HG02840 (cell line): ENCODE measurements at regions not wholly inside any gene's neighbourhood (a gene's known extent, or its start where the extent isn't known, plus 50 kb on each side); places are given as distances from the start of the nearest gene placed in this dataset.
"Not testable (repeated sequence)": the region's sequence is repeated elsewhere in the genome, so short reads cannot be mapped to it uniquely, and the experiment has no call there.

ENCODE experiments used
- ATAC-seq: cut with Tn5 transposase; IDR thresholded peaks from one replicate; pipeline ENCODE4 v1.9.1; 2021; ENCODE audit warnings: mild to moderate bottlenecking, moderate library complexity, moderate number of reproducible peaks; ENCODE audit not compliant: unreplicated experiment, low FRiP score

DNA sequence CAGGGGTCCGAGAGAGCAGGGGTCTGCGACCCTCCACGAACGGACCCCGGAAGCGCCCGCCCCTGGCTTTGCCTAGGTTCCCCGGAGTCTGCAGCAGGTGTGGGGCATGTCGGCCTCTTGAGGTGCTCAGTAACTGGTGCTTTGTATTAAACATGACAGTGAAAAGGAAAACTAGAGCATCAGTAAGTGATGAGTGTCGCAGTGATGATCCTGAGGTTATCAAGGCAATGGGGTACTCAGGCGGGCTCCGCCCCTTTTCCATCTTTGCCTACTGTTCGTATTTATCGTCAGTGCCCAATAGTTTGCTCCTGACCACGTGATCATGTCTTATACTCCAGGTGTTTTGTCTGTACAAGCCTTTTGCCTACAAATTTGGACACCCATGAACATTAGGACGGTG, 262.4 kb downstream of the ZNF37A start:
- ATAC-seq = peak; percentile 46

DNA sequence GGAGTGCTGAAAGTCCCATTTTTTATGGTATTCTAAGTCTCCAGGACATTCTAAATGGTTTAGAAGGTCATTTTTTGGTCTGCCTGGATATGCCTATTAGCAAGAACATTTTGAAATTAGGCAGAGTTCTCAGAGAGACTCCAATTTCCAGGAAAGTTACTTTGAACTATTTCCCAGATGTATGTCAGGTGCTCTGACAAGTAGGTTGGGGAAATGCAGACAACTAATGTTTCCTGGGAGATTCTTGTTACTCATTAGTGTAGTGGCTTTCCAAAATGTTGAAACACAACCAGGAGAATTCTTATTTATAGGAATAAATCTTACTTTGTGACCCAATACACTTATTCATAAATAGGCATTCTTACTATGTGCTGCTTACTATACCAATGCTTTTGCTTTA, 268.4 kb downstream of the ZNF37A start:
- ATAC-seq = not testable (repeated sequence)

DNA sequence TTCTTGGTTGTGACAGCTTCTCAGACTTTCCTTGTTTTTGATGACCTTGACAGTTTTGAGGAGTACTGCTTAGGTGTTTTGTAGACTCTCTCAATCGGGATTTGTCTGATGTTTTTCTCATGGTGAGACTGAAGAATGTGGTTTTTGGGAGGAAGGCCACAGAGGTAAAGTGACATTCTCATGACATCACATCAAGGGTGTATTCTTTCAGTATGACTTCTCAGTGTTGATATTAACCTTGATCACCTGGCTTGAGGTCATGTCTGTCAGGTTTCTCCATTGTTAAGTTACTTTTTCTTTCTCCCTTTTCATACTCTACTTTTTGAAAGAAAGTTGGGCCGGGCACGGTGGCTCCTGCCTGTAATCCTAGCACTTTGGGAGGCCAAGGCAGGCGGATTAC, 269.9 kb downstream of the ZNF37A start:
- ATAC-seq = not testable (repeated sequence)

DNA sequence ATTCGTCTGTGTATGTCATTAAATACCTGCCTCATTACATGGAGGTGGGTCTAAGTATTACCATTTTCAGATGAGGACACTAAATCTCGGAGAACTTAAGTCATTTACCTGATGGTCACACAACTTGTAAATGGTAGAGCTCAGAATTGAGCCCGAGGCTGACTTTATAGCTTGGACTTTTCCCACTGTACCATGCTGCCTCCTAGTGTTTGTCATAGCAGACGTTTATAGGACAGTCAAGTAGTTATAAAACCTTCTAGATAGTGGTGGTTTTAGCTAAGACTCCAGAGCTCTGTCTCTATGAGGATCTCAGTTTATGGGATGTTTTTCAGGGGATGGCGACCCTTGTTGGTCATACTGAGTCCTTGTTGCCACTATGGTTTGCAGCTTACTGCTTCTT, 271.8 kb downstream of the ZNF37A start:
- not testable (repeated sequence) for ATAC-seq

DNA sequence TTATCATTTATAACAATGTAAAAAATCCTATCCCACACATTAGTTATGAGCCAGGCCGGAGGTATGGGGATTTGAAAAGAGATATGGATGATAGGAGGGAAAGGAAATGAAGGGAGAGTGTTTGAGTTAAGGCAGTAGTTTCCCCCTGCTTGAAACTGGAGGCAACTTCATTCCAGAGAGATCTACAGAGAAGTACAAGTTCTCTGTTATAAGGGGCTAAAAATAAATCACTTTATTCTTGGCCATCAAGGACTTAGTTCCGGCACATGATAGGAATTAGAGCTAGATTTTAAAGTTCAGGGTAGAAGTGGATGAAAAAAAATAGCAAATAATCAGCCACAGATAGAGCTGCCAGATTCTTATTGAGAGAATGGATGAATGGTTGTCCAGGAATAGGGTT, 289.7 kb downstream of the ZNF37A start:
- not testable (repeated sequence) for ATAC-seq

DNA sequence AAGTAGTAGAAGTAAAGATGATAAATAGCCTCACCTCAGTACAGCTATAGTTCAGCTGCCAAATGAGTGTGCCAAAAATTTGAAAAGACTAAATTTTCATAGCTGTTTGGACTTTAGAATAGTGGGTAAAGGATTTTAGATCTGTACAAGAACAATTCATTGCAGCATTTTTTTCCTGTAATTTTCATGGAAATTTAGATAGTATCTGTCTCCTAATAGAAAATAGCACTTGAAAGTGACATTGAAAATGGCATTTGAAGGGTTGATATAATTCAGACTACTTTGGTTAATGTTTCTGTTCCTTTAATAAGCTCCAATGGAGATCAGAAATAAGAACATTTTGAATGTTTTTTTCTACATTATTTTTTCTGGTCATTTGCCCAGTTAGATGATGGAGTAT, 292.7 kb downstream of the ZNF37A start:
- not testable (repeated sequence) for ATAC-seq

DNA sequence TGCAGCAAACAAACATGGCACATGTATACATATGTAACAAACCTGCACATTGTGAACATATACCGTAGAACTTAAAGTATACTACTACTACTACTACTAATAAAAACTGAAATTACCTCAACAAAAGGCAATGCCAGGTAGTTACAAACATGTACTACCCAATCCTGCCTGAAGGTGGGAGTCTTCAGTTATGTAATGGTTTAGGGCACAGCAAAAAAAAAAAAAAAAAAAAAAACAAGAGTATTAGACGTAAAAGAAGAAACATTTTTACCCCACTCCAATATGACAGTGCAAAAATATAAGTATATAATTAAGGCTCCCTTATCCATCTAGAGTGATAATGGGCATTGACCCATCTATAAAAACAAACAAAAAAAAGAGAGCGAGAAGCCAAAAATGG, 296.6 kb downstream of the ZNF37A start:
- ATAC-seq = not testable (repeated sequence)

DNA sequence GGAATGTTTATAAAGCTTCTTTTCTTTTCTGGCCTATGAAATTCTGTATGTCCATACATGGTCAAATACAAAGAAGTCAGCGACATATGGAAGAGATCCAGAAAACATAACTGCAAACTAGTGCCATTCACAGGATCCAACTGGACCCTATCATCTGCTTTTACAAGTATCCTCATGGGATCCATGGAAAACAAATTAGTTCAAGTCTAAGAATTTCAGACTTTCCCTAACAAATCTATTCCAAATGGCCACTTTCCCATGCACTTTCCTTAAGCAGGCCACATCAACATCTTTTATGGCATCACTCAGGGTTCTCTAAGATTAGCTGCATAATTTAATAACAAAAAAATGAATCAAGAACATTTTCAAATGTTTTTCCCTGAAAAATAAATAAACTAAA, 301.3 kb downstream of the ZNF37A start:
- ATAC-seq = not testable (repeated sequence)

DNA sequence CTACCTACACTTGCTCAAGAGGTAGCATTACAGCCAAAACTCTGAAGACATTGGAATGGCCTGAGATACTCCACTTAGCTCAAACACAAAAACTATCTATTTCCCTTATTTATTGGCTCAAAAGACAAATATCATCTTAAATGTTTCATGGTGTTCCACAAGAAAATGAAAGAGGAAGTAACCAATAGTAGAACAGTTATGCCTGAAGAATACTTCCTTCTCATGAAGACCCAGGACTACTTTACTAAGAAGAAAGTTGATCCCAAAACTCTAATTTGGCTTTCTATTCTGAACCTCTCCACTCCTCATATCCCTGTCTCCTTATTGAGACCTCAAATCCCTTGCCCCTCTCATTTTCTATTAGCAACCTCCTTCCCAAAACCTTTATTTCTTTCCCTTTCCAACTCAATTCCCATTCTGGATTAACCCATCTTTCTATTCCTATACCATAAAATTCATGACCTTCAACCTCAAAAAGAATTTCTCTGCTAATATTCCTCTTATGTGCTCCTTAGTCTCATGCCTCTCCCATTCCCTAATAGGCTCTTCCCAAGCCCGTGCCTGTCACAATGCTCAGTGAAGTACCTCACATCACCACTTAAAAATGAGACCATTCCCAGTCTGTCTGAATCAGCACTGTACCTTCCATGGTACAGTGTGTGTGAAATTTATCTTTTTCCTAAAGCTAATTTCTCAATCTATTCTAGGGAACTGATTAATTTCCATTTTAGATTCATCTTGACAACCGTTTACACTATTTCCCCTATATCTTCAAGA, 302.2 kb downstream of the ZNF37A start:
- ATAC-seq = not testable (repeated sequence)

DNA sequence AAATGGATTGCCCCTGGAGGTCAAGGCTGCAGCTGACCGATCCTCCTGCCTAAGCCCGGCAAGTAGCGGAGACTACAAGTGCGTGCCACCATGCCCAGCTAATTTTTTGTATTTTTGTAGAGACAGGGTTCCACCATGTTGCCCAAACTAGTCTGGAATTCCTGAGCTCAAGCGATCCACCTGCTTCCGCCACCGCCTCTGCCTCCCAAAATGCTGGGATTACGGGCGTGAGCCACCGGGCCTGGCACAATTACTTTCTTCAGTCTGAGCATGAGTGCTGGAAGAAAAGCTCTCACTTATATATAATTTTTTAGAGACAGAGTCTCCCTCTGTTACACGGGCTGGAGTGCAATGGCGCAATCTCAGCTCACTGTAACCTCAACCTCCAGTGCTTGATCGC, 307.4 kb downstream of the ZNF37A start:
- not testable (repeated sequence) for ATAC-seq

DNA sequence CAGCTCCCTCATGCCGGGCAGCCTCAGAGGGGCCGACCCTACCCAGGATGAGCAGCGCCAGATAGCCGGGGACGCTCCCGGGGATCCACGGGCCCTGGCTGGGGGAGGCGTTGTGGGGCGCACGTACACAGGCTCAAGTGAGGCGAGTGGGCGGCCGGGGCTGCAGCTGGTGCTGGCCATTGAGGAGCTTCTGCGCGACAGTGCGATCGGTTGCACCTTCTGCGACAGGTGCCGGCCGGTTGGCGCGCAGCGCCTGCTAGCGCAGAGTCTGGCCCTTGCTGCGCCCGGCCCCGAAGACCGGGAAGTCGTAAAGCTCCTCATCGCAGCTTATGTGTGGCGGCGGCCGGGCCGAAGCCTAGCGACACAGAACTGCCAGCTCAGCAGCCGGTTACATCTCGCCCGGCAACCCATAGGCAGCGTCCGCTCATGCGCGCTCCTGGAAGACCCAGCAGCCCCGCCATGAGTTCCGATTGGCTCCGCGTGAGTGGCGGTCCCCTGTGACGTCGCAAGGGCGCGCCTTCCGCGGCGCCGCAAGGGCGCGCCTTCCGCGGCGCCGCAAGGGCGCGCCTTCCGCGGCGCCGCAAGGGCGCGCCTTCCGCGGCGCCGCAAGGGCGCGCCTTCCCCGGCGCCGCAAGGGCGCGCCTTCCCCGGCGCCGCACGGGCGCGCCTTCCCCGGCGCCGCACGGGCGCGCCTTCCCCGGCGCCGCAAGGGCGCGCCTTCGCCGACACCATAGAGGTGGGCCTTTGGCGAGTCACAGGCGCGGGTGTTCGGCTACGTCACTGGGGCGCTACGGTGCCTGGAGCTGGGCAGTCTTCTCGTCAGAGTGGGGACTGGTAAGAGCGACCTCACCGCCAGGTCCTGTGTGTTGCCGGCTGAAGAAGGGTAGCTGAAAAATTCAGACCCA, 308.6 kb downstream of the ZNF37A start:
- ATAC-seq = peak; percentile 100

DNA sequence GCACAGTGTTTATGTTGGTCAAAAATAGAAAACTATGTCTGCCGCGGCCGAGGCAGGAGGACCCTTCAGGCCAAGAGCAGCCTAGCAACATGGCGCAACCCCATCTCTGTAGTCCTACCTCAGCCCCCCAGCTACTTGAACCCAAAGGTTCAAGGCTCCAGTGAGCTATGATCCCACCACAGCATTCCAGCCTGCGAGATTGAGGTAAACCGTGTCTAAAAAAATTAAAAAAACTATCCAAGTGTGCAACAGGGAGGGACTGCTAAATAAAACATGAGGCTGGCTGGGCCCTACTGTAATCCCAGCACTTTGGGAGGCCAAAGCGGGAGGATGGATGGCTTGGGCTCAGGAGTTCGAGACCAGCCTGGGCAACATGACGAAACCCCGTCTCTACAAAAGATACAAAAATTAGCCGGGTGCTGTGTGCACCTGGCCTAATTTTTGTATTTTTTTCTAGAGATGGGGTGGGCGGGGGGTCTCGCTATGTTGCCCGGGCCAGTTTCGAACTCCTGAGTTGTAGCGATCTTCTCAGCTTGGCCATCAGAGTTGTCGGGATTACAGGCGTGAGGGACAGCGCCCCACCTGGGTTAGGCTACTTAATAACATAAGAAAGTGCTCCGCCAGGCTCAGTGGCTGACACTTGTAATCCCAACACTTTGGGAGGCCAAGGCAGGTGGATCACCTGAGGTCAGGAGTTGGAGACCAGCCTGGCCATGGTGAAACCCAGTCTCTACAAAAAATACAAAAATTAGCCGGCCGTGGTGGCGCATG, 309.4 kb downstream of the ZNF37A start:
- ATAC-seq = not testable (repeated sequence)

DNA sequence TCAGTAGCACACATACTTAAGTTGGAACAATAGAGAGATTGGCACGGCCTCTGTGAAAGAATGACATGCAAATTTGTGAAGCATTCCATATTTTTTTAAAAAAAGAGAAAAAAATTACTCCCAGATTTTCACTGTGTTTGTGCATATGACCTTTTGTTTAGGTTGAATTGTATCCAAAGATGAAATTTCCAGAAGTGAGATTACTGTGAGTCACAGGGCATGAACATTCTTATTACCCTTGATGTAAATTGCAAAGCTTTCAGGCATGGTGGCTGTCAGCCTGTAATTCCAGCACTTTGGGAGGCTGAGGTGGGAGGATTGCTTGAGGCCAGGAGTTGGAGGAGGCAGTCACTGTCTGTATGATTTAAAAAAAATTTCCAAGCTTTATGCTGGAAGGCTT, 329.5 kb downstream of the ZNF37A start:
- ATAC-seq = not testable (repeated sequence)

DNA sequence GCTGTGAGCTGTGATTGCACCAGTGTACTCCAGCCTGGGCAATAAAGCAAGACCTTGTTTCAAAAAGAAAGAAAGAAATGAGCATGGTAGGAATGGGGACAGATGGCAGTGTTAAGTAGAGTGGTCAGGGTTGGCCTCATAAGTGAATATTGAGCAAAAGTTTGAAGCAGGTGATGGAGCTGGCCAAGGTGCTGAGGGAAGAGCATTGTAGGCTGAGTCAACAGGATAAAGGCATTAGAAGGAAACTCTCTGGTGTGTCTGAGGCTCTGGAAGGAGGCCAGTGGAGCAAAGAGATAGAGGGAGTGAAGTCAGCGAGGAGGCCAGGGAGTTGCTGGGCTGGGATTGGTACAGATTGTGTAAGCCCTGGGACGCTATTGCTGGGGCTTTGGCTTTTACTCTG, 336.1 kb downstream of the ZNF37A start:
- ATAC-seq = not testable (repeated sequence)

DNA sequence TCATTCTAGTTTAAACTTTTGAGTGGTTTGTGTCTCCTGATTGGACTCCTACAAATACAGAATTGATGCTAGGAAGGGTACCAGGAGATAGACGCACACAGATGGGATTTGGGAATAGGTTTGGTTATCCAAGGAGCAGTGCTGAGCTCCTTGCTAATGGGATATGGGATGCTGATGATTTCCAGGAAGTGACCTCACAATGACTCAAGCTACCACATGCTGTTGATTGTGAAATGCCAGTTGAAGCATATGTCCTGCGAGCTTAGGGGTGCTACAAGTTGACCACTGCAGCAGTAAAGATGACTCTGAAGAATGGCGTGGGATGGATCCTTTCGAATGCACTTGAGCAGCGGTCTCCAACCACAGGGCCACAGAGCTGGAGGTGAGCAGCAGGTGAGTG, 343.2 kb downstream of the ZNF37A start:
- ATAC-seq = not testable (repeated sequence)

DNA sequence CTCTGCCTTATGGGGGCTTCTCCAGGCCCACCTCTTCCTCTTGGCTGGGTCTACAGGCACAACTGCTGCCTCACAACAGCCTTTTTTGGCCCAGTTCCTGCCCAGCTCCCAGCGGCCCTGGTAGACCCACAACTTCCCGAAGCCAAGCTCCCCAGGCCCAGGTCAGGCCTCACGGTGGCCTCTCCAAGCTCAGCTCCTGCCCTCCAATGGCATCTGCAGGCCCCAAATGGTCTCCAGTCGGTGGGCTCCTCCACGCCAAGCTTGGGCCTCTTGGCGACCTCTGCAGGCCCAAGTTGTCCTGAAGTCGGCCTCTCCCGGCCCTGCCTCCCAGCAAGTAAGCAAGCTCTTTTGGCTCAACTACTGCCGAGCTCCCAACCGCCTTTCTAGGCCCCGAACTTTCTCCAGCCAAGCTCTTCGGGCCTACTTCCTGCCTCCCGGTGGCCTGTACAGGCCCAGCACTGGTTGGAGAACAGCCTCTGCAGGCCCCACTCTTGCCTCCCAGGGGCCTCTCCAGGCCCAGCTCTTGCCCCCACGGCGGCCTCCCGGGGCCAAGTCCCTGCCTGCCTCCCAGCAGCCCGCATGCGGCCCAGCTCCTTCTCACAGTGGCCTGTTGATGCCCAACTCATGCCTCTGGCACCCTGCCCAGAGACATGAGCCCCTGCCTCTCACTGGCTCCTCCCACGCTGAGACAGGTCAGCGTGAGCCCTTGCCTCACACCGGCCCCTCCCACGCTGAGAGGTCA, 354.6 kb downstream of the ZNF37A start:
- ATAC-seq = not testable (repeated sequence)

DNA sequence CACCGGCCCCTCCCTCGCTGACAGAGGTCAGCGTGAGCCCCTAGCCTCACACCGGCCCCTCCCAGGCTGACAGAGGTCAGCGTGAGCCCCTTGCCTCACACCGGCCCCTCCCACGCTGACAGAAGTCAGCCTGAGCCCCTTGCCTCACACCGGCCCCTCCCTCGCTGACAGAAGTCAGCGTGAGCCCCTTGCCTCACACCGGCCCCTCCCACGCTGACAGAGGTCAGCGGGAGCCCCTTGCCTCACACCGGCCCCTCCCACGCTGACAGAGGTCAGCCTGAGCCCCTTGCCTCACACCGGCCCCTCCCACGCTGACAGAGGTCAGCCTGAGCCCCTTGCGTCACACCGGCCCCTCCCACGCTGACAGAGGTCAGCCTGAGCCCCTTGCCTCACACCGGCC, 355.5 kb downstream of the ZNF37A start:
- ATAC-seq = not testable (repeated sequence)

DNA sequence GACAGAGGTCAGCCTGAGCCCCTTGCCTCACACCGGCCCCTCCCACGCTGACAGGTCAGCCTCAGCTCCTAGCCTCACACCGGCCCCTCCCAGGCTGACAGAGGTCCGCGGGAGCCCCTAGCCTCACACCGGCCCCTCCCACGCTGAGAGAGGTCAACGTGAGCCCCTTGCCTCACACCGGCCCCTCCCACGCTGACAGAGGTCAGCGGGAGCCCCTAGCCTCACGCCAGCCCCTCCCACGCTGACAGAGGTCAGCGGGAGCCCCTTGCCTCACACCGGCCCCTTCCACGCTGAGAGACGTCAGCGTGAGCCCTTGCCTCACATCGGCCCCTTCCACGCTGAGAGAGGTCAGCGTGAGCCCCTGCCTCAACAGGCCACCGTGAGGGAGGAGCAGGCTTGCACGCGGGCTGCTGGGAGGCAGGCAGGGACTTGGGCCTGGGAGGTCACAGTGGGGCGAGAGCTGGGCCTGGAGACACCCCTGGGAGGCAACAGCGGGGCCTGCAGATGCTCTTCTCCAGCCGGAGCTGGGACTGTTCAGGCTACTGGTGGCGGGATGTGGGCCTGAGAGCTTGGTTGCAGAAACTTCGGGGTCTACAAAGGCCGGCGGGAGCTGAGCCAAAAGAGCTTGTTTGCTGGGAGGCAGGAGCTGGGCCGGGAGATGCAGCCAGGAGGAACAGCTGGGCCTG, 356.4 kb downstream of the ZNF37A start:
- not testable (repeated sequence) for ATAC-seq

DNA sequence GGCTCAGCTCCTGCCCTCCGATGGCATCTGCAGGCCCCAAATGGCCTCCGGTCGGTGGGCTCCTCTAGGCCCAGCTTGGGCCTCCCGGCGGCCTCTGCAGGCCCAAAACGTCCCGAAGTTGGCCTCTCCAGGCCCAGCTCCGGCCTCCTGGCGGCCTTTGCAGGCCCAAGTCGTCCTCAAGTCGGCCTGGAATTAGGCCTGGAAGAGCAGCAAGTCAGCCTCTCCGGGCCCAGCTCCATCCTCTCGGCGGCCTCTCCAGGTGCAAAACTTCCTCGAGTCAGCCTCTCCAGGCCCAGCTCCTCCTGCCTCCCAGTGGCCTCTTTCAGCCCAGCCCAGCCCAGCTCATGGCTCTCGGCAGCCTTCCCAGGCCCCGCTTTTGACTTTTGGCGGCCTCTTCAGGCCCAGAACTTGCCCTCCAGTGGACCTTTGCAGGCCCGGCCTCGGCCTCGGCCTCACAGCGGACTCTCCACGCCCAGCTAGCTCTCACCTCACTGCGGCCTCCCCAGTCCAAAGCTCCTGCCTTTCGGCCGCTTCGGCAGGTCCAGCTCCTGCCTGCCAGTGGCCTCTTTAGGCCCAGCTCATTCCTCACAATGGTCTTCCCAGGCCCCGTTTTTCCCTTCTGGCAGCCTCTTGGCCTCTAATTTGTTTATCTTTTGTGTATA, 357.3 kb downstream of the ZNF37A start:
- ATAC-seq = not testable (repeated sequence)
